T-helper 1 cell treated with Interleukin-12 subunit alpha and Interleukin-12 subunit beta and Interleukin-4 antibody, amounts not matched to agents 30 ng/mL and 1 ng/mL, for 36 hours (primary cell): ENCODE measurements at regions not wholly inside any gene's neighbourhood (a gene's known extent, or its start where the extent isn't known, plus 50 kb on each side); places are given as distances from the start of the nearest gene placed in this dataset.

Source experiments
- intact Hi-C: fragments of 100-400 bp; cut with micrococcal nuclease; formaldehyde crosslinking; loops from one replicate; pipeline ENCODE4 v1.15.1; 2024

DNA sequence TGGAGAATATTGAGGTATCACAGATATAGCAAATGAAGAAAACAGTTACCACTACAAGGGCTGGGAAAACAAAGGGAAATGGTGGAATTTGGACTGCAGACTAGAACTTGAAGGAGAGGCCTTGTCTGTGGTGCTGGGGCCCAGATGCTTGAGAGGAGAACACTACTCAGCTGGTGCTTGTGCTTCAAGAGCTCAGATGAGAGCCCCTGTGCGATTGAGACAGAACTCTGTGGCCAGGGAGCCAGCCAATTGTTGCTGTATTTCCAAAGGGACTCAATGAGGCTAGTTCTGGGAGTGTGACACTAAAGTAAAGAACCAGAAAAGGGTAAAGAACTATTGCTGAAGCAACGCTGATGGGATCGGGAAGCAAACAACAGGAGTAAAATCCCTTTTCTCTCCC is 406.5 kb upstream of the SEMA3D start:
- intact Hi-C loops, result no loop called here

DNA sequence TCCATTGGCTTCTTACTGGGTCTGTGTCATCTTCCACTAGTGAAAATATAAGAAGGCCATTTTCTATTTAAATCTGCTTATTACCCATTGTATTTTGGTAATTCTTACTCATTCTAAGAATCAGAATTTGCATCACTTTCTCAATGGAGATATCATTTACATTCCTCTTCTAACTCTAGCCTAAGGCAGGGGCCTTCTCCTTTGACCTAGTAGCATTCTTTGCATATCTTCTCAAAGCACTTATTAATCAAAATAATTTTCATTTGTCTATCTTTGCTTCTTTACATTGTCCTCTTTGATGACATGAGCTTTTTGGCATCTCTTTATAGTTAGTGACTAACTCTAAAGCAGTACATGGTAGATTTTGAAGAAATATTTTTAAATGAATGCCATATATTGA is 400.9 kb upstream of the SEMA3D start:
- intact Hi-C loops, result no loop called here

DNA sequence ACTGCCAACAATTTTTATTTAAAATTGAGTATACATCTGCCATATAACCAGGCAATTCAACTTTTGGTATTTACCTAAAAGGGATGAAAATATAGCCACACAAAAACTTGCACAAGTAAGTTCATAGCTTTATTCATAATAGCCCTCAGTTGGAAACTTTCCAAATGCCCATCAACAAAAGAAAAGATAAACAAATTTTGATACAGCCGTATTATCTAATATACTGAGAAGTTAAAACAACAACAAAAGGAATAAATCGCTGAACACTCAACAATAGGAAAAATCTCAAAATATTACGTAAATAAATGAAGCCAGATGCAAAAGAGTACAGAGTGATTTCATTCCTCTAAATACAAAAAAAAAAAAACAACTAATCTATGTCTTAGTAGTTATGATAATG is 399.2 kb upstream of the SEMA3D start:
- intact Hi-C loops, result no loop called here

DNA sequence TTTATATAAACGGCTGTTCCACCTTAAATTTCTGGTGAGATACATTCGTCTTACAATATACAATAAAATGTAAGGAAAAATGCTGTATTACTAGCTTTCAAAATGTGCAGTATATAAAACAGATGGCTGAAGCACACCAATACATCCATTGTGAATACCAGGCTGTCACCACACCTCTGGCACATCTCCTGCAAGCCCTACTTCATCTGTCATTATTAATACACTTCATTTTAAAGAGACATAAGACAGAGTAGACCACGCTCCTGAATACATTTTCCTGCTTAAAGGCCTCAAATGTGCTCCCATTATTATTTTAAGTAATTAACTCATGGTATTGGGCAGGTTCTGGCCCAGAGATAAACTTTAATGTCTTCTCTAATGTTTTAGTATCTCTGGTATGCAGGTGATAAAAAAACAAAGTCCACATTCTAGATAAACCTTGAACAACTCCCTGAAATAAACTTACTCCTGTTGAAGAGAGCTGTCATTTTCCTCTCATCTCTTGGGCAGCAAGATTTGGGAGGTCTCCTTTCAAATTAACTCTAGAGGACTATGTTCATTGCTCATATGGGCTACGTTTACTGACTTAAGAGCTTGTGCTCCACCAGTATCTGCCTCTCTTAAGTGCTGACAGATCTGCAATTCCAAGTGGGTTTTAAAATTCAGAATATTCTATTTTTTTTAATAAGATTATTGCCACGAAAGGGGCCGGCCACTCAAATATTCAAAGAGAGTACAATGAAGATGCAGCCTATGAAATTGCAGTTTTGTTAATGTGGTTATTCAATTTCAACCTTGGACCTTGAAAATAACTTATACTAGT is 396.5 kb upstream of the SEMA3D start:
- intact Hi-C loops, result no loop called here

GRCh38 chr7:85573844-85574243 is 387.0 kb upstream of the SEMA3D start:
- intact Hi-C loops, result no loop called here

DNA sequence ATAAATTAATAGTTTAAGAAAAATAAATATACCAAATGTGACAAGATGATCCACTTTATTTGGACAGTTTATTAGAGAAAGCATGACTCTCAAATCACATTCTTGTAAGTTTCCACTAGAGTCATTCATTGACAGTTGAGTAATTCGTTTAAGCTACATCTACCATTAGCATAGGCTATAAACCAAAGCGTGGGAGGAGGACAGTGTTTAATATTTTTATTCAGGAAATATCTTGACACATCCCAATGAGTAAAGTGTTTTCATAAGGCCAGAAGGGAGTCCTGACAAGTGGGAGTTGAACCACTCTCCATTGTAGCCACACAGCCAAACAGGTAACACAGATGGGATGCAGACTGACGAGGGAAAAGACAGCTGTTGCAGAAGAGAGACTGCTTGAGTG is 386.5 kb upstream of the SEMA3D start:
- intact Hi-C loops, result no loop called here

DNA sequence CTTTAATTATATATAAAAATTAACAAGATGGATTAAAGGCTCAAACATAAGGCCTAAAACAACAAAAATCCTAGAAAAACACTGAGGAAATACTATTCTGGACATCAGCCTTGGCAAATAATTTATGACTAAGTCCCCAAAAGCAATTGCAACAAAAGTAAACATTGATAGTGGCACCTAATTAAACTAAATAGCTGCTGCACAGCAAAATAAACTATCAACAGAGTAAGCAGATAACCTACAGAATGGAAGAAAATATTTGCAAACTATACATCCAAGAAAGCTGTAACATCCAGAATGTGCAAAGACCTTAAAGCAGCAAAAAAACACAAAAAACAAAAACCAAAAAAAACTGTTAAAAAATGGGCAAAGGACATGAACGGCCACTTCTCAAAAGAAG is 384.0 kb upstream of the SEMA3D start:
- intact Hi-C loops, result no loop called here

DNA sequence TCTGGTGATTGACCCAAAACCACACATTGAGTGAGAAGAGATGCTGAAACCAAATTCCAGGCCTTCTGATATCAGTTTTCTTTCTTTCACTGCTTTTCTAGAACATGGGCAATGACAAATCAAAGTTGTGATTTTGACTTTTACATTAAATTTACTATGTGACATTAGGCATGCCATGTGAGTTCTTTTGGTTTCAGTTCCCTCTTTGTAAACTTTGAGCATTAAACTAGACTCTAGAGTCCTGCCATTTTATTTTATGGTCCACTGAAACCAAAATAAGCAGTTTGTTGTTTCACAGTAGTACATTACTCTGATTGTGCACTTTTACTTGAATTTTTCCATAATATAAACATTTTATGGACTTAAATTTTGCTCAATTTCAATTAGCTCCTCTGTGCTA is 381.1 kb upstream of the SEMA3D start:
- intact Hi-C loops, result no loop called here

GRCh38 chr7:85566095-85566794 is 379.4 kb upstream of the SEMA3D start:
- intact Hi-C loops, result no loop called here

DNA sequence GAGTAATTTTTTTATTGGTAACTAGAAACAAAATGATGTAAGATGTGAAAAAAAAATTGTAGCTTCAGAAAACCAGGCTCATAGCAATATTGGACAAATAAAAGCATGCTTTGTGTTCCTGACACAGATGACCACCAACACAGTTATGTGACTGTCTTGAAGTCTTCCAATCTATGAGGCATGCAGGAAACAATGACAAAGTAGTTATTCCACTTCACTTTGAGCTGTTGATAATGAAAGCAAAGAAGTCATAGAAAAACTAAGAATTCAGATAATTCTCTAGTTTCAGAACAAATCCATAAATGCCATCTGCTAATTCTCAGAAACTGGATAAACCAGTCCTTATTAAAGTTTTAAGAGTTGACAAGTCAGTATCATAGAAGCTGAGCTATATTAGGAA is 378.4 kb upstream of the SEMA3D start:
- intact Hi-C loops, result no loop called here

- intact Hi-C loops, result no loop called here
Observed at GRCh38 chr7:85564861-85565260, 378.0 kb upstream of the SEMA3D start.

- intact Hi-C loops, result no loop called here
Observed at GRCh38 chr7:85561706-85562105, 374.9 kb upstream of the SEMA3D start.

DNA sequence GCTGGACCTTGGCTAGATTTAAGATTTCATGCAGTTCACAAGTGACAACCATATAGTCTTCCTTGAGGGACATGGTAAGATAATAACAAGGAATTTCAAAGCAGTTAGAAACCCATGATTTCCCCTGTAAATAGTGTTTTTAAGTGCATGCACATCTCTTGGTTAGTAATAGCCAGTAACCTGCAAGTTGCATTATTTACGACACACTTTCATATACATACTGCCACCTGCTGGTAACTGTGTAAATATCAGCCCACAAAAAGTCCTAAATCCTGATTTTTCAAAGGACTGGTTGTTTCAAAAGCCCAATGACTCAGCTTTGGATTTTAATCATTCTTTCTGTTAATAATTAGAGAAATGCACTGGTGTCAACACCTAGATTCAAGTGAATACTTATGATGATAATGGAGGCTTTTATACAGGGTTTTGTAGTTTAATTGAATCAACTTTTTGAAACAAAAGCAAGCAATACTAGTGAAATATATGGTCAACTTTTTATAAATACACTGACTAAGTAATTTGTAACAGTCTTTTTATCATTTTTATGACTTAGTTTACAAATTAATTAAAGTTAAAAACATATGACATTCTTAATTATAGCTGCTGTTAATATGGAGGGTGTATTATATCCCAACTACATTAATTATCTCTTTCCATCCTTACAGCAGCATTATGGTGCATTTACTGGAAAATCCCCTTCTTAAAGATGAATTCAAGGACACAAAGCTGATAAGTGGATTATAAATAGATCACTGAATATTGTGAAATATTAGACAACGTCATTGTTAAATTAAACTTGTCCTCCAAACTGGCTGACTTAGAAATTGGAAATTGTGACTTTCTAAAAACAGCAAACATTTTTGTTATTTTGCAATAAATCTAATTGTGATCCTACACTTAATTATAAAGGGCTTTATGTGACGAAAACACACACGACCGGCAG is 367.7 kb upstream of the SEMA3D start:
- intact Hi-C loops, result loop anchor here (1.0 kb wide), 4 partner anchors 513 to 1618 kb away; no protein-coding TSS in a partner anchor

DNA sequence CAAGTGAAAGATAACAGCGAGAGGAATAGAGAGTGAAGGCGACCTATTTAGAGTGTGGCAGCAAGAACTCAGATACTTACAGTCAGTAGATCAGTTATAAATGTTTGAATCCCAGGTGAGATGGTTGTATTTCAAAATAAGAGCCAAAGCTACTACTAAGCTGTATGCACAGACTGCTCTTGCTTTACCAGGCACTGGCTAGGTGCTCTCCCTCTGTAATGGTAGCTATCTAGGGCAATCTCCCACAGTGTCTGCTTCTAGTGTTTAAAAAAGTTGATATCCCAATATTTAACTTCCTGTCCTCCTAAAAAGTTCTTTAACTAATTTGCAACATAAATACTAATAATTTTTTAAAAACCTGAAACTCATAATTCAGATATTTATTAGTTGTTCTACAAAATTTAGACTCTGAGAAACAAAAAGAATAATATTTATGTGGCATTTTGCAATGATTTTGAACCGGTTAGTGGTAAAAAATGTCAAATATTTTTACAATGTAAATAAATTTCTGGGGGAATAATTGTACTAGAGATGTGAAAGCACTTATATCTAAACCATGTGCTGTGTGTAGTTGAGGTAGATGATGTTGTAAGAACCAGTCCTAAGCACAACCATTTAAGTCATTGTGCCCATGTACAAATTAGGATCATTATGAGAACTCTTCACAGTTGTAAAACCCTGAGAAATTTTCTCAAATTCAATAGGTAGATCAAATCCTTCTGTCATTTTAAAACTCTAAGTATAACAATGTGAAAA is 349.3 kb upstream of the SEMA3D start:
- intact Hi-C loops, result no loop called here

- intact Hi-C loops, result no loop called here
Observed at GRCh38 chr7:85529831-85530230, 343.0 kb upstream of the SEMA3D start.

GRCh38 chr7:85529201-85529600 is 342.3 kb upstream of the SEMA3D start:
- intact Hi-C loops, result no loop called here

- intact Hi-C loops, result no loop called here
Observed at GRCh38 chr7:85528581-85528980, 341.7 kb upstream of the SEMA3D start.

GRCh38 chr7:85525676-85526075 is 338.8 kb upstream of the SEMA3D start:
- intact Hi-C loops, result no loop called here

DNA sequence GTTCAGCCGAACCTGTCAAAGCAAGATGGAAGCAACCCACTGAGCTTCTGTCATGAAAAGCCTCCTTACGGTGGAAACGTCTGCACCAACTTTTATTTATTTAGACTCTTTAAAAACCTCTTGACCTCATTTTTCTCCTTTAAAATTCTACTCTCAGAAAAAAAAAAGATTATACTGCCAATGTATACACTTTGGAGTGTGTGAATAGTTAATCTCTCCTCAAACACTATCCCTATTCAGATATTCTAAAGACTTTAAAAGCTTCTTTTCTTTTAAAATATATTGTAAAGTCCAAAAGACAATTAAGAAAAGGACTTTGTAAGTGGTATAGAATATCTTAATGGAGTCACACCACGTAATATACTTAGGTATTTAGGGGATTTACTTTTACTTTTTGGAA is 335.2 kb upstream of the SEMA3D start:
- intact Hi-C loops, result no loop called here

GRCh38 chr7:85521108-85521694 is 334.3 kb upstream of the SEMA3D start:
- intact Hi-C loops, result no loop called here

DNA sequence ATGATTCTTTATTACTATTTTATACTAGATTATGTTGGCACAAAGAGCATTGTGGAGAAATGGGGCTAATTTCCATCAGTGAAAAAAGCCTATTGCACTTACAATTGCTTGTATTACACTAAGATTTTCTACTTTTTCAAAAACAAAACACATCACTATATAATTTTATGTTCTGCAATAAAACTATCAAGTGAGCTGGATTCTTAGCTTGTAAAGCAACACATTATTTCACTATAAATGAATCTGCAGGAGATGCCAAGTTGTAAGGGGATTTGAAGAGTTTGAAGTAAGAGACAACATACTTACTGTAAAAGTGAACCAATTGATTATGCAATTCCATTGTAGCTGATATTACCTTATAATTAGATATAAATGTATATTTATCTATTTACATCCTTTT is 333.3 kb upstream of the SEMA3D start:
- intact Hi-C loops, result no loop called here
